Astrocyte of the spinal cord (primary cell): ENCODE measurements at regions not wholly inside any gene's neighbourhood (a gene's known extent, or its start where the extent isn't known, plus 50 kb on each side); places are given as distances from the start of the nearest gene placed in this dataset.
"Not testable (repeated sequence)": the region's sequence is repeated elsewhere in the genome, so short reads cannot be mapped to it uniquely, and the experiment has no call there.

Experiments used
- DNase-seq: peaks from one replicate; pipeline ENCODE4 v3.0.0; 2011; ENCODE audit warnings: low read depth, low spot score
- H3K4me3 ChIP-seq: 2 replicates; pipeline ENCODE4 v1.5.1; 2011; ENCODE audit warnings: low read depth, mild to moderate bottlenecking, low read length, moderate library complexity
- in situ Hi-C: cut with HindIII; loops from 2 replicates; pipeline ENCODE4 v1.10.0; 2017; ENCODE audit warnings: low sequenced_read_pairs
- TF ChIP-seq, protein P1 (sequence below): IDR thresholded peaks from 2 replicates; pipeline ENCODE4 v1.5.1; 2012; ENCODE audit warnings: low read depth, mild to moderate bottlenecking, low read length, inconsistent platforms

DNA sequence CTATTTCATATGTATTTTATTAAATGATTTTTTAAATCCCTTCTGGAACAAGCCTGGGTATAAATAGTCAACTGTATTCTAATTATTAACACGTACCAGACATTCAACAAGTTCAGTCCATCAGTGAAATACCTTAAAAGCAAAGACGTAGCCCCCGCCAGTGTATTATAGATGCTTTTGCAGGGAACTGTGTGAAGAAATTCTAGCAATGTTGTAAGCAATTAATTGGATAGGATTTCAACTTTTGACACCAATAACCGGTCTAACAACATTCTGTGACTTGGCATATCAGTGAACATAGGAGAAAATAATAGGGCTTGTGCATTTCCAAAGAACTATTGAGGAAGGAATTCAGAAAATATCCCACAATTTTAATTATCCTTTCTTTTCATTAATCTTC, 67.2 kb upstream of the TGFBR2 start:
- no peak for DNase-seq
- no peak overlapping the region for H3K4me3 ChIP-seq
- in situ Hi-C loops = no loop called here
- TF ChIP-seq, protein P1, sequence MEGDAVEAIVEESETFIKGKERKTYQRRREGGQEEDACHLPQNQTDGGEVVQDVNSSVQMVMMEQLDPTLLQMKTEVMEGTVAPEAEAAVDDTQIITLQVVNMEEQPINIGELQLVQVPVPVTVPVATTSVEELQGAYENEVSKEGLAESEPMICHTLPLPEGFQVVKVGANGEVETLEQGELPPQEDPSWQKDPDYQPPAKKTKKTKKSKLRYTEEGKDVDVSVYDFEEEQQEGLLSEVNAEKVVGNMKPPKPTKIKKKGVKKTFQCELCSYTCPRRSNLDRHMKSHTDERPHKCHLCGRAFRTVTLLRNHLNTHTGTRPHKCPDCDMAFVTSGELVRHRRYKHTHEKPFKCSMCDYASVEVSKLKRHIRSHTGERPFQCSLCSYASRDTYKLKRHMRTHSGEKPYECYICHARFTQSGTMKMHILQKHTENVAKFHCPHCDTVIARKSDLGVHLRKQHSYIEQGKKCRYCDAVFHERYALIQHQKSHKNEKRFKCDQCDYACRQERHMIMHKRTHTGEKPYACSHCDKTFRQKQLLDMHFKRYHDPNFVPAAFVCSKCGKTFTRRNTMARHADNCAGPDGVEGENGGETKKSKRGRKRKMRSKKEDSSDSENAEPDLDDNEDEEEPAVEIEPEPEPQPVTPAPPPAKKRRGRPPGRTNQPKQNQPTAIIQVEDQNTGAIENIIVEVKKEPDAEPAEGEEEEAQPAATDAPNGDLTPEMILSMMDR = no peak

DNA sequence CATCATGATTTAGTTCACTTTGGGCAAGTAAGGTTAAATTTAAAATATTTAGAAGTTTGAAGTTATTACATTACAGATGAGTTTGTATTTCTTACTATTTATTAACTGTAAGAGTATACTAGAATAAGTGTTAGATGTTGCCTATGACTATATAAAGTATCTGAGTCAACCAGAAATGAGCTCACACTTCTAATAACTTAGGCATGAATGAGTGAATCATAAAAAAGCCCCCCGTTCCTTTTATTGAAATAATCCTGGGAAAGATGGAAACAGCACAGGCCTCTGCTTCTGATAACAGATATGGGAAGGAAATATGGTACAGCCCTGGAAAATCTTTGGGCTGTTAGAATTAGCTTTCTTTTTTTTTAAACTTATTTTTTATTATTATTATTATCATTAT, 66.6 kb upstream of the TGFBR2 start:
- H3K4me3 ChIP-seq = no peak overlapping the region
- DNase-seq = peak; percentile 54
- TF ChIP-seq, protein P1 = no peak
- in situ Hi-C loops = no loop called here

DNA sequence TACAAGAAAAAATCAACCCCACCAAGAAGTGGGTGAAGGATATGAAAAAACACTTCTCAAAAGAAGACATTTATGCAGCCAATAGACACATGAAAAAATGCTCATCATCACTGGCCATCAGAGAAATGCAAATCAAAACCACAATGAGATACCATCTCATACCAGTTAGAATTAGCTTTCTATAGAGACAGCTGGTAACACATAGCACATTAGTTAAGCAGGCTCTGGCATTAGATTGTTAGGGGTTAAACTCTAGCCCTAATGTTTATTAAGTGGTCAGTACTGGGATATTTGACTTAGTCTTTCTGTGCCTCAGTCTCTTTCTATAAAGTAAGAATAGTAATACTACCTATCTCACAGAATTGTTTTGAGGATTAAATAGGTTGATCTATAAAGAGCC, 65.2 kb upstream of the TGFBR2 start:
- DNase-seq, in situ Hi-C loops, H3K4me3 ChIP-seq: not testable (repeated sequence)

DNA sequence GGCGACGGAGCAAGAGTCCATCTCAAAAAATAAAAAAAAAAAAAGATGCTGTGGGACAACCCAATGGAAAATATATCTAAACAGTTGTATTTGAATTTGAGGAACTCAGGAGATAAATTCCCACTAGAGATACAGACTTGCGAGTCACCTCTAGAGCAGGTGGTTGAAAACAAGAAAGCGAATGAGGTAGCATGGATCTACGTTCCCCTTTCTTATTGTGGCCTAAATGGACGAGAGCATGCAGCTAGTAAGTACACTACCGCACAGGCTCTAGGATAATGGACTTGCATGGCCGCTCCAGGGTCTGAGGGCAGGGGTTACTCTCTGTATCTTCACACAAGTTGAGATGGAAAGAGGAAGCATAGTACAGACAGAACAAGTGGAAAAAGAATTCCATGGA, 63.5 kb upstream of the TGFBR2 start:
- no peak for DNase-seq
- H3K4me3 ChIP-seq = no peak overlapping the region
- TF ChIP-seq, protein P1 = no peak
- in situ Hi-C loops = no loop called here

DNA sequence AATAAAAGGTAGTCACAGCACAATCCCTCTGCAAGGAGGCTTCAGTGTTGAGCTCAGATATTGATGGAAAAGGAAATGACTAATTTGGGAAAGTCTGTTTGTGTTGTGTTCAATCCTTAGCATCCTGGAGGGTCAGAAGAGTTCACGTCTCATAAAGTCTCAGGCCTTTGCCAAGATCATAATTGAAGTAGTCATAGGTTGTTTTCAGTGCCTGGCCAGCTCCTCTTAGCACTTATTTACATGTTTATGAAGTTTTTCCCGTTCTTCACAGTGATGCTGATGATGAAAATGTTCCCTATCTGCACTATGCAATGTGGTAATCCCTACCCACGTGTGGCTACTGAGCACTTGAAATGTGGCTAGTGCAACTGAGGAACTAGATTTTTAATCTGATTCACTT, 61.6 kb upstream of the TGFBR2 start:
- in situ Hi-C loops = no loop called here
- H3K4me3 ChIP-seq = no peak overlapping the region
- TF ChIP-seq, protein P1 = no peak
- DNase-seq = peak; percentile 78

DNA sequence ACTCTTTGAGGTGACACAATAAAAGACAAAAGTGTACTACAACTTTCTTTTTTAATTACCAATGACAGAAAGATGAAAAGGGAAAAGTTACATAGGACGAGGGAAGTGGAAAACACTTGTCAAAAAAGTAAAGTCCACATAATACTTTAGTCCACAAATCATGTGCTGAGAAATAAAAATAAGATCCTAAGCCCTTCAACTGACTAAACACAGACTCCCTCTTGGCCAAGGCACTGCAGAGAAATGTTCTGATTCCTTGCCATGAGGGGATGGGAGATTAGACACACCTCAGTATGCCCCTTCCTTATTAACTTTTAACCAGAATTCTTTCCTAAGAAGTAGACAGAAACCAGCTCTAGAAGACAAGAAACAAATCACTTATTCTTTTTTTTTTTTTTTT, 59.5 kb upstream of the TGFBR2 start:
- in situ Hi-C loops = no loop called here
- no peak for DNase-seq
- no peak overlapping the region for H3K4me3 ChIP-seq
- TF ChIP-seq, protein P1 = no peak

DNA sequence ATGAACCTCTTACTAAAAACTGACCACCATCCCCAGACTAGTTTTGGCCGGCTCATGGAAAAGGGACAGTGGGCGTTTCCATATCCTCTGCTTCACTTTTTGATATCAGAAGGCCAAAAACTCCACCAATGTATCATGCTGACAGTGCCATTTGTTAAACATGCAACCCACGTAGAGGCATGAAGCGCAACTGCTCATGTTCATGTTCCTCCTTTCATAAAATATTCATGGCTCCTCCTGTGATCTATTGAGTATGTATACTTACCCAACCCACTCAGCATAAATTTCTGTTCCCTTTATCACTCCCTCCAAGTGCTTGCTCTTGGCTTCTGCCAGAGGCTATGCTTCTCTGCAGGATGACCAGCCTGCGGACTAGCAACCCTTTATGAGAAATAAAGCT, 58.7 kb upstream of the TGFBR2 start:
- no peak for DNase-seq
- no peak overlapping the region for H3K4me3 ChIP-seq
- in situ Hi-C loops = no loop called here
- TF ChIP-seq, protein P1 = no peak
